GM12872 (cell line): ENCODE measurements at regions not wholly inside any gene's neighbourhood (a gene's known extent, or its start where the extent isn't known, plus 50 kb on each side); places are given as distances from the start of the nearest gene placed in this dataset.

Experiments
- CTCF ChIP-seq: IDR thresholded peaks from 3 replicates; pipeline ENCODE4 v1.5.1; 2011; ENCODE audit warnings: low read depth, mild to moderate bottlenecking, low read length, moderate library complexity; ENCODE audit not compliant: insufficient read depth

- no peak for TF ChIP-seq CTCF
Observed at GRCh38 chr9:13590996-13591395, 311.5 kb upstream of the MPDZ start.

GRCh38 chr9:13589034-13589737 is 309.7 kb upstream of the MPDZ start:
- TF ChIP-seq CTCF = no peak

- no peak for TF ChIP-seq CTCF
Observed at GRCh38 chr9:13588151-13589033, 308.9 kb upstream of the MPDZ start.

GRCh38 chr9:13587571-13587970 is 308.1 kb upstream of the MPDZ start:
- no peak for TF ChIP-seq CTCF

- no peak for TF ChIP-seq CTCF
Observed at GRCh38 chr9:13586587-13587374, 307.3 kb upstream of the MPDZ start.

GRCh38 chr9:13580760-13581159 is 301.3 kb upstream of the MPDZ start:
- TF ChIP-seq CTCF = no peak

- TF ChIP-seq CTCF = no peak
Observed at GRCh38 chr9:13580131-13580530, 300.6 kb upstream of the MPDZ start.
